ENCODE measurements at regions not wholly inside any gene's neighbourhood (a gene's known extent, or its start where the extent isn't known, plus 50 kb on each side); places are given as distances from the start of the nearest gene placed in this dataset.

GRCh38 chrX:45699158-45699557 lies 498.5 kb upstream of the DIPK2B start:
- TF ChIP-seq, protein P1, sequence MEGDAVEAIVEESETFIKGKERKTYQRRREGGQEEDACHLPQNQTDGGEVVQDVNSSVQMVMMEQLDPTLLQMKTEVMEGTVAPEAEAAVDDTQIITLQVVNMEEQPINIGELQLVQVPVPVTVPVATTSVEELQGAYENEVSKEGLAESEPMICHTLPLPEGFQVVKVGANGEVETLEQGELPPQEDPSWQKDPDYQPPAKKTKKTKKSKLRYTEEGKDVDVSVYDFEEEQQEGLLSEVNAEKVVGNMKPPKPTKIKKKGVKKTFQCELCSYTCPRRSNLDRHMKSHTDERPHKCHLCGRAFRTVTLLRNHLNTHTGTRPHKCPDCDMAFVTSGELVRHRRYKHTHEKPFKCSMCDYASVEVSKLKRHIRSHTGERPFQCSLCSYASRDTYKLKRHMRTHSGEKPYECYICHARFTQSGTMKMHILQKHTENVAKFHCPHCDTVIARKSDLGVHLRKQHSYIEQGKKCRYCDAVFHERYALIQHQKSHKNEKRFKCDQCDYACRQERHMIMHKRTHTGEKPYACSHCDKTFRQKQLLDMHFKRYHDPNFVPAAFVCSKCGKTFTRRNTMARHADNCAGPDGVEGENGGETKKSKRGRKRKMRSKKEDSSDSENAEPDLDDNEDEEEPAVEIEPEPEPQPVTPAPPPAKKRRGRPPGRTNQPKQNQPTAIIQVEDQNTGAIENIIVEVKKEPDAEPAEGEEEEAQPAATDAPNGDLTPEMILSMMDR (IDR thresholded peaks at IDR 0.05): no peak
- TF ChIP-seq POLR2A (IDR thresholded peaks at IDR 0.05): no peak
